Panc1 (cell line): ENCODE measurements at regions not wholly inside any gene's neighbourhood (a gene's known extent, or its start where the extent isn't known, plus 50 kb on each side); places are given as distances from the start of the nearest gene placed in this dataset.

ENCODE experiments used
- ATAC-seq: fragments of 200-7000 bp; cut with Tn5 transposase; 2 replicates; pipeline ENCODE4 v1.9.1; 2020; ENCODE audit warnings: mild to moderate bottlenecking, moderate library complexity
- BruUV-seq: library from RNA; stranded (reverse); fragments of 400-500 nt; replicated peaks from 2 replicates; lab custom pipeline; 2021; lab: Mats Ljungman, UMichigan
- CTCF ChIA-PET: fragments of 300-600 bp; sonication (Branson Sonifier 250); formaldehyde crosslinking; loops from one replicate; lab custom pipeline; 2022; ENCODE audit warnings: antibody characterized with exemption; lab: Charles Lee
- POLR2A ChIA-PET: fragments of 300-600 bp; sonication (Branson Sonifier 250); formaldehyde crosslinking; loops from one replicate; lab custom pipeline; 2022; ENCODE audit warnings: antibody characterized with exemption; lab: Charles Lee
- DNase-seq: peaks from one replicate; pipeline ENCODE4 v3.0.0-alpha.2; 2010; ENCODE audit warnings: low read depth, low spot score
- H3K27ac ChIP-seq: 2 replicates; pipeline ENCODE4 v1.5.1; 2011; ENCODE audit warnings: mild to moderate bottlenecking, low read length, inconsistent platforms
- H3K27me3 ChIP-seq: fragments of 200-500 bp; sonication (Bioruptor generic); 2 replicates; pipeline ENCODE4 v1.6.0; 2014; ENCODE audit warnings: low read length, inconsistent platforms; ENCODE audit not compliant: control insufficient read depth, insufficient read depth
- H3K36me3 ChIP-seq: fragments of 200-500 bp; sonication (Bioruptor generic); 2 replicates; pipeline ENCODE4 v1.5.1; 2014; ENCODE audit warnings: inconsistent platforms, mild to moderate bottlenecking, low read length, moderate library complexity; ENCODE audit not compliant: control insufficient read depth, insufficient read depth
- H3K4me1 ChIP-seq: 2 replicates; pipeline ENCODE4 v1.5.1; 2011; ENCODE audit warnings: inconsistent platforms, mild to moderate bottlenecking, low read length, moderate library complexity; ENCODE audit not compliant: control insufficient read depth, insufficient read depth
- H3K4me3 ChIP-seq, 2 experiments: 2 replicates each; pipeline ENCODE4 v1.5.1; 2011 to 2012; ENCODE audit warnings: low read depth in 2 of 2, low read length in 2 of 2, mild to moderate bottlenecking in 2 of 2, inconsistent platforms in 1 of 2, moderate library complexity in 1 of 2
- H3K9me3 ChIP-seq: fragments of 200-500 bp; sonication (Bioruptor generic); 2 replicates; pipeline ENCODE4 v1.5.1; 2014; ENCODE audit warnings: low read depth, mild to moderate bottlenecking, inconsistent platforms, low read length, moderate library complexity; ENCODE audit not compliant: control insufficient read depth, insufficient read depth
- POLR2AphosphoS5 ChIP-seq: IDR thresholded peaks from 2 replicates; pipeline ENCODE4 v1.6.1; 2012; ENCODE audit warnings: mild to moderate bottlenecking, low read depth, low read length, moderate library complexity
- REST ChIP-seq, 2 experiments: IDR thresholded peaks; 2 replicates each; pipeline ENCODE4 v1.6.1; 2011 to 2012; ENCODE audit warnings: low read depth in 2 of 2, control low read depth in 1 of 2, low read length in 1 of 2, mild to moderate bottlenecking in 1 of 2, moderate library complexity in 1 of 2; ENCODE audit not compliant: insufficient read depth in 1 of 2
- SIN3A ChIP-seq: IDR thresholded peaks from 2 replicates; pipeline ENCODE4 v1.6.1; 2012; ENCODE audit warnings: low read depth, mild to moderate bottlenecking, low read length, moderate library complexity, borderline replicate concordance; ENCODE audit not compliant: insufficient read depth
- TCF7L2 ChIP-seq: IDR thresholded peaks from 2 replicates; pipeline ENCODE4 v1.6.1; 2011; ENCODE audit warnings: mild to moderate bottlenecking, low read depth, low read length, inconsistent platforms
- in situ Hi-C: cut with HindIII; loops from 2 replicates; pipeline ENCODE4 v1.10.0; 2016; ENCODE audit warnings: low sequenced_read_pairs, low pct_unique_long_range_greater_than_20kb
- intact Hi-C: fragments of 100-400 bp; cut with micrococcal nuclease; formaldehyde crosslinking; loops from one replicate; pipeline ENCODE4 v1.10.0; 2022; ENCODE audit not compliant: unreplicated experiment
- TF ChIP-seq, protein P1 (sequence below): fragments of 450-650 bp; IDR thresholded peaks from 2 replicates; pipeline ENCODE4 v1.5.1; 2017; ENCODE audit warnings: mild to moderate bottlenecking

GRCh38 chr9:20014168-20014567 is 225.3 kb upstream of the SLC24A2 start:
- no peaks in the 10 kb centered on the region for H3K4me1 ChIP-seq
- POLR2A ChIA-PET, result no interaction called here
- in situ Hi-C loops, result no loop called here
- CTCF ChIA-PET, result no interaction called here
- no peaks in the 10 kb centered on the region for H3K36me3 ChIP-seq
- intact Hi-C loops, result no loop called here
- no peaks in the 10 kb centered on the region for H3K9me3 ChIP-seq
- BruUV-seq, result no TSS peak
- ATAC-seq (no peak), DNase-seq (no peak)
- H3K4me3 ChIP-seq, result no peak overlapping the region
- H3K27me3 ChIP-seq, result no peaks in the 10 kb centered on the region
- H3K27ac ChIP-seq, result no peak overlapping the region
- TF ChIP-seq TCF7L2 (no peak), SIN3A (no peak), POLR2AphosphoS5 (no peak), REST (IDR thresholded peaks at IDR 0.05; ENCODE audit: insufficient read depth in 1 of 2, low read depth in 2 of 2, low read length in 1 of 2) (no peak)
- TF ChIP-seq, protein P1, sequence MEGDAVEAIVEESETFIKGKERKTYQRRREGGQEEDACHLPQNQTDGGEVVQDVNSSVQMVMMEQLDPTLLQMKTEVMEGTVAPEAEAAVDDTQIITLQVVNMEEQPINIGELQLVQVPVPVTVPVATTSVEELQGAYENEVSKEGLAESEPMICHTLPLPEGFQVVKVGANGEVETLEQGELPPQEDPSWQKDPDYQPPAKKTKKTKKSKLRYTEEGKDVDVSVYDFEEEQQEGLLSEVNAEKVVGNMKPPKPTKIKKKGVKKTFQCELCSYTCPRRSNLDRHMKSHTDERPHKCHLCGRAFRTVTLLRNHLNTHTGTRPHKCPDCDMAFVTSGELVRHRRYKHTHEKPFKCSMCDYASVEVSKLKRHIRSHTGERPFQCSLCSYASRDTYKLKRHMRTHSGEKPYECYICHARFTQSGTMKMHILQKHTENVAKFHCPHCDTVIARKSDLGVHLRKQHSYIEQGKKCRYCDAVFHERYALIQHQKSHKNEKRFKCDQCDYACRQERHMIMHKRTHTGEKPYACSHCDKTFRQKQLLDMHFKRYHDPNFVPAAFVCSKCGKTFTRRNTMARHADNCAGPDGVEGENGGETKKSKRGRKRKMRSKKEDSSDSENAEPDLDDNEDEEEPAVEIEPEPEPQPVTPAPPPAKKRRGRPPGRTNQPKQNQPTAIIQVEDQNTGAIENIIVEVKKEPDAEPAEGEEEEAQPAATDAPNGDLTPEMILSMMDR, result no peak

DNA sequence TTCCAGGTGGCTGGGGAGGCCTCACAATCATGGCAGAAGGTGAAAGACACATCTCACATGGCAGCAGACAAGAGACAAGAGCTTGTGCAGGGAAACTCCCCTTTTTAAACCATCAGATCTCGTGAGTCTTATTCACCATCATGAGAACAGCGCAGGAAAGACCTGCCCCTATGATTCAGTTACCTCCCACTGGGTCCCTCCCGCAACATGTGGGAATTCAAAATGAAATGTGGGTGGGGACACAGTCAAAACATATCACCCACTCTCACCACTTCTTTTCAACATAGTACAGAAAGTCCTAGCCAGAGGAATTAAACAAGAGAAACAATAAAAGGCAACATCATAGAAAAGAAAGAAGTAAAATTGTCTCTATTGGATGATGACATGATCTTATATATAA is 223.4 kb upstream of the SLC24A2 start:
- intact Hi-C loops, result no loop called here
- no peaks in the 10 kb centered on the region for H3K36me3 ChIP-seq
- BruUV-seq, result no TSS peak
- ATAC-seq, result no peak
- no peak for DNase-seq
- no peak overlapping the region for H3K4me3 ChIP-seq
- TF ChIP-seq, protein P1, result no peak
- no peak for TF ChIP-seq REST (IDR thresholded peaks at IDR 0.05; ENCODE audit: insufficient read depth in 1 of 2, low read depth in 2 of 2, low read length in 1 of 2)
- no peak for TF ChIP-seq TCF7L2
- no peak for TF ChIP-seq POLR2AphosphoS5
- no peak for TF ChIP-seq SIN3A
- no peaks in the 10 kb centered on the region for H3K4me1 ChIP-seq
- CTCF ChIA-PET, result no interaction called here
- no peaks in the 10 kb centered on the region for H3K9me3 ChIP-seq
- H3K27ac ChIP-seq, result no peak overlapping the region
- no peaks in the 10 kb centered on the region for H3K27me3 ChIP-seq
- in situ Hi-C loops, result no loop called here
- POLR2A ChIA-PET, result no interaction called here
